Neural crest cell (in vitro differentiated cells): ENCODE measurements at regions not wholly inside any gene's neighbourhood (a gene's known extent, or its start where the extent isn't known, plus 50 kb on each side); places are given as distances from the start of the nearest gene placed in this dataset.
A peak's percentile ranks its signal among the peaks of the same experiment; 100 is the strongest.
"Not testable (repeated sequence)": the region's sequence is repeated elsewhere in the genome, so short reads cannot be mapped to it uniquely, and the experiment has no call there.

Source experiments
- DNase-seq: peaks from one replicate; pipeline ENCODE4 v3.0.0; 2021; ENCODE audit warnings: low read depth, mixed read lengths, low spot score
- H3K27ac Mint-ChIP-seq: one replicate; pipeline ENCODE4 v1.8.0; 2021; ENCODE audit warnings: mild to moderate bottlenecking, mixed read lengths; ENCODE audit not compliant: unreplicated experiment
- H3K27me3 Mint-ChIP-seq: 2 replicates; pipeline ENCODE4 v1.8.0; 2021; ENCODE audit warnings: low read depth, mild to moderate bottlenecking, mixed read lengths
- H3K36me3 Mint-ChIP-seq: 2 replicates; pipeline ENCODE4 v1.8.0; 2021; ENCODE audit warnings: low read depth, mild to moderate bottlenecking, mixed read lengths
- H3K4me1 Mint-ChIP-seq: 2 replicates; pipeline ENCODE4 v1.8.0; 2021; ENCODE audit warnings: mixed read lengths
- H3K4me3 Mint-ChIP-seq: one replicate; pipeline ENCODE4 v1.8.0; 2021; ENCODE audit warnings: mild to moderate bottlenecking, mixed read lengths
- H3K9me3 Mint-ChIP-seq: 2 replicates; pipeline ENCODE4 v1.8.0; 2021; ENCODE audit warnings: mixed read lengths
- CTCF ChIP-seq: fragments of 200-600 bp; sonication (generic); conservative IDR thresholded peaks from 2 replicates; pipeline ENCODE4 v1.5.0; 2021; ENCODE audit warnings: antibody characterized with exemption, mild to moderate bottlenecking

GRCh38 chr10:105734479-105734878, 1093.4 kb downstream of the SORCS3 start:
- Mint-ChIP-seq H3K36me3 (no peaks in the 10 kb centered on the region), H3K27ac (no peak overlapping the region)

GRCh38 chr10:105733924-105734323, 1092.8 kb downstream of the SORCS3 start:
- no peaks in the 10 kb centered on the region for H3K36me3 Mint-ChIP-seq
- H3K4me3 Mint-ChIP-seq: no peak overlapping the region
- no peaks in the 10 kb centered on the region for H3K4me1 Mint-ChIP-seq
- H3K9me3 Mint-ChIP-seq: peaks cover 8% of the 10 kb centered on the region
- no peak for DNase-seq
- no peak for TF ChIP-seq CTCF
- no peaks in the 10 kb centered on the region for H3K27me3 Mint-ChIP-seq
- H3K27ac Mint-ChIP-seq: no peak overlapping the region

More at GRCh38 chr10:105734479-105734878, 1093.4 kb downstream of the SORCS3 start:
- no peak for TF ChIP-seq CTCF
- no peak for DNase-seq
- H3K4me1 Mint-ChIP-seq: no peaks in the 10 kb centered on the region
- no peaks in the 10 kb centered on the region for H3K27me3 Mint-ChIP-seq
- no peak overlapping the region for H3K4me3 Mint-ChIP-seq
- H3K9me3 Mint-ChIP-seq: peaks cover 8% of the 10 kb centered on the region

GRCh38 chr10:105729428-105729827, 1088.3 kb downstream of the SORCS3 start:
- TF ChIP-seq CTCF: no peak
- Mint-ChIP-seq H3K4me1 (no peaks in the 10 kb centered on the region), H3K27me3 (no peaks in the 10 kb centered on the region), H3K4me3 (no peak overlapping the region), H3K36me3 (no peaks in the 10 kb centered on the region), H3K27ac (no peak overlapping the region), H3K9me3 (peaks cover 4% of the 10 kb centered on the region)
- DNase-seq: no peak

GRCh38 chr10:105727586-105727985, 1086.5 kb downstream of the SORCS3 start:
- DNase-seq, H3K4me3 Mint-ChIP-seq, H3K4me1 Mint-ChIP-seq, H3K36me3 Mint-ChIP-seq, H3K9me3 Mint-ChIP-seq, H3K27me3 Mint-ChIP-seq: not testable (repeated sequence)
- H3K27ac Mint-ChIP-seq: peak overlapping the region; percentile 51

- H3K4me1 Mint-ChIP-seq: no peaks in the 10 kb centered on the region
- H3K27ac Mint-ChIP-seq: peak overlapping the region; percentile 35
Measured at GRCh38 chr10:105727131-105727530, 1086.0 kb downstream of the SORCS3 start.

GRCh38 chr10:105726149-105726548, 1085.1 kb downstream of the SORCS3 start:
- no peaks in the 10 kb centered on the region for H3K36me3 Mint-ChIP-seq
- DNase-seq: no peak
- H3K27me3 Mint-ChIP-seq: no peaks in the 10 kb centered on the region
- H3K4me3 Mint-ChIP-seq: no peak overlapping the region
- no peak for TF ChIP-seq CTCF
- H3K27ac Mint-ChIP-seq: no peak overlapping the region
- H3K4me1 Mint-ChIP-seq: no peaks in the 10 kb centered on the region
- H3K9me3 Mint-ChIP-seq: peaks cover 4% of the 10 kb centered on the region

More at GRCh38 chr10:105727131-105727530, 1086.0 kb downstream of the SORCS3 start:
- no peaks in the 10 kb centered on the region for H3K36me3 Mint-ChIP-seq
- no peak overlapping the region for H3K4me3 Mint-ChIP-seq
- TF ChIP-seq CTCF: no peak
- peaks cover 4% of the 10 kb centered on the region for H3K9me3 Mint-ChIP-seq
- no peaks in the 10 kb centered on the region for H3K27me3 Mint-ChIP-seq
- no peak for DNase-seq
